HG02885 (cell line): ENCODE measurements at regions not wholly inside any gene's neighbourhood (a gene's known extent, or its start where the extent isn't known, plus 50 kb on each side); places are given as distances from the start of the nearest gene placed in this dataset.

Experiments
- ATAC-seq: cut with Tn5 transposase; IDR thresholded peaks from one replicate; pipeline ENCODE4 v1.9.1; 2021; ENCODE audit warnings: mild to moderate bottlenecking; ENCODE audit not compliant: unreplicated experiment, poor library complexity

DNA sequence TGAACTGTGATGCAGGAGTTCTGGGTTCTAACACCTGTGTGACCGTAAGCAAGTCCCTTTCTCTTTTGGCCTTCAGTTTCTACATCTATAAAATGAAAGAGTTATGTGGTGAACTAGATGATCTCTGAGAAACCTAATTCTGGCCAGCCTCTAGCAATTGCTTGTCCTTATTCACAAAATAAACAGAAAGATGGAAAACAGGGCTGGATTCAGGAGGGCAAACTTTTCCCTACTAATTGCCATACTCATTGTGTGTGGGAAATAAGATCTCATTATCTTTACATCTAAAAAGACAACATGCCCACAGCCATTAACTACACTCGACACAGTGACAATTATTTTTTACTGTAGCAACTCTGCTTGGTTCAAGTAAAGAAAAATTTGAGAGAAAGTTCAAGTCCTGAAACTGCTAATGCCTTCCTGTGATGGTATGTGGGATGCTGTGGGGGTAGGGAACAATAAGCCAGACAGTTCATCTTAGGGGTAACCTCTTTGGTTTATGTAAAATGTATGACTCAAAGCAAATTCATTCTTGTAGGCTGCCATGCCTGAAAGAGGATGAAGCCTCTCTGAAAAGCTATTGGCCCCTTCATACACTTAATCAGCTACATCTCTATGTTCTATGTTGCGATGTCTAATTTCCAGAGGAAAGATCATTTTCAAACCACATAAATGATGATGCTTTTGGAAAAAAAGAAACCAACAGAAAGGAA, 177.6 kb upstream of the BCL6 start:
- no peak for ATAC-seq

DNA sequence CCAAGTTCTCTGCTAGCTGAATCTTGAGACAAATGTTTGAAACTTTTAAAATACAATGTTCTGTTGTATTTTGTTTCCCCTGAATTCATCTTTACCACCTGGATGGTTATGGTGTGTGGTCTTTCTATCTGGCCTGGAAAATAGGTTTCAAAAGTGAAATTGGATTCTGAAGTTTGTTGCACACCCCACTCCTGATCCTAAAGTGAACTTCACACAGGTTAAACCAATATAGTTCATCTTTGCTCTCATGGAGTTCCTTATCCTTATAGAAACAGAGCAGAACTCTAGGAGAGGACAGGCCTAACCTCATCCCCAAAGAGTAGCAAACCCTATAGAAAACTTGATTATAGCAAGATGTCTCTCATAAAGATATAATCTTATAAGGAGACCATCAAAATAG, 179.4 kb upstream of the BCL6 start:
- ATAC-seq = no peak

GRCh38 chr3:187925326-187925725, 180.1 kb upstream of the BCL6 start:
- no peak for ATAC-seq

DNA sequence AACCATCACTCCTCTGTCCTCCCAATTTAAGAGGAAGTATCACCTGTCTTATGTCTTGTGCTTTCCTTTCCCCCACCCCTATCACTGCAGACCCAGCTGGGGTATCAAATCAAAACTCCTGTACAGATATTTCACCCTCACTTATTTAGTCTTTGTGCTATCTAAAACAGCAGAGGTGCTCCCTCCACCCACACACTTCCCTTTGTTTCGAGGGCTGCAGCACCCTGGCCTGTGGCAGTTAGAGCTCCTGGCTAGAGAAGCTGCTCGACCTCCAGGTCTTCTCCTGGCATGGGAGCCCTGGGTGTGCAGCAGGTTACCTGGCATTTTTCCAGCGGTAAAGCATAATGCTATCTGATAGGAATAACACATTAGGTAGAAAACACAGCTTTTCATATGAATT, 181.4 kb upstream of the BCL6 start:
- peak; percentile 56 for ATAC-seq

GRCh38 chr3:187927565-187927964, 182.3 kb upstream of the BCL6 start:
- ATAC-seq = no peak

DNA sequence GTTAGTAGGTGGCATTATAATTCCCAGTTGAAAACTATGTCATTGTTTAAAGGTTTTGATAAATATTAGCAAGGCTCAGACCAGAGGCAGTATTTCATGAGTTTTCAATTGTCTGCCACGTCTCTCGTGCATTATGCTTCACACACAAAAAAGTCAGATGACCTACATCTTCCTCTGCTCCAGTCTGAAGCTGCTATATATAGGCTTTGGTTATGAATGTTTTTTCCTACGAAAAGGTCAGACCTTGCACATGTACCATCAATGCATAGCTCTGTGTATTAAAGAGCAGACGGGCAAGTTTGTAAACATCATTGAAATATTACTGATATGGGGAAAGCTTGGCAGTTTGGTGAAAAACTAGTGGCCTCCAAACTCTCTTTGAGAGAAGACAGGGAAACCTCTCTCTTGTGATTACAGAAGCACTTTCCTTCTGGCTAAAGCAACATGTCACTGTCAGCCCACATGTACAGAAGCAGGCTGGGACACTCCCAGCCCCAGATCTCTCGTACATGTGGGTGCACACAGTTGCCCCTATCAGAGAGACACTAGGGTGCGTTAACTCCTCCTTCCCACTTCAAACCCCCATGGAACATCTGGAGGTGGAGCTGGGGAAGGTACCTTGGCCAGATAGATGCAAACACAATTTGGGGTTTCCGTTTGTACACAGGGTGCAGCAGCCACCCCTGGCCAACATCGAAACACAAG, 184.0 kb upstream of the BCL6 start:
- ATAC-seq = no peak

- ATAC-seq = no peak
These were observed 184.8 kb upstream of the BCL6 start for GRCh38 chr3:187930021-187930420.

DNA sequence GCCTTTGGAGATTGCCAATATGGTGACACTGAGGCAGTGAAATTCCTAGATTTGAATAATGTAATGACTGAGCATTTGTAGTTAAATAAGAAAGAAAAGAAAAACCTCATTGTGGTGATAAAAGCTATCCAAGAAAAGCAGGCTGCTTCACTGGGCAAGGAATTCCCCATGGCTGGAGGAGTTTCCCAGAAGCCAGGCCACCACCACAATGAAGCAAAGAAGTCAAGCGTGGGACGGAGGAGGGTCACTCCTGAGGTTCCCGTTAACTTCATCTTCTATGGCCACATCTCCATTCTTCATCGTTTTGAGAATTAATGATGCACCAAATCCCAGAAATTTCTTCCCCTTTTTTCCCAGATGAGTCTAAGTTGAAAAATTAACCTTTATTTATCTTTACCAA, 185.8 kb upstream of the BCL6 start:
- ATAC-seq = no peak

DNA sequence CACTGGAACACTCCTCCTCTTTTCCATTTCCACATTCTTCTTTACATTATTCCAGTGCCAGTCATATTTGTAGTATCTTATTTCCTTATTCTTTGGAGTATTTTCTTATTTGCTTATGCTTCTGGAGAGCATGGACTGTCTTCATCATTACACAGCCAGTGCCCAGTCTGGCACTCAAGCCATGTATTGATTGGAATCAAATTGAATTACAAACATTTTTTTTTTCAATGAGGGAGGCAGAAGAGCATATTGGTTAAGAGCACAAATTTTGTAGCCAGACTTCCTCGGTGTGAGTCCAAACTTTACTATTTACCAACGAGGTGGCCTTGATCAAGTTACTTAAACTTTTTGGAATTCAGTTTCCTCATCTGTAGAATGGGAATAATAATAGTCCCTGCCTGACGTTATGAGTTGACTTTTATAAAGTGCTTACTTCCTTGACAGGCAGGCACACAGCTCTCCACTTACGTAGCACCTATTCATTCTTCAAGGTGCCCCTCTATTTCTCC, 186.6 kb upstream of the BCL6 start:
- ATAC-seq = no peak

DNA sequence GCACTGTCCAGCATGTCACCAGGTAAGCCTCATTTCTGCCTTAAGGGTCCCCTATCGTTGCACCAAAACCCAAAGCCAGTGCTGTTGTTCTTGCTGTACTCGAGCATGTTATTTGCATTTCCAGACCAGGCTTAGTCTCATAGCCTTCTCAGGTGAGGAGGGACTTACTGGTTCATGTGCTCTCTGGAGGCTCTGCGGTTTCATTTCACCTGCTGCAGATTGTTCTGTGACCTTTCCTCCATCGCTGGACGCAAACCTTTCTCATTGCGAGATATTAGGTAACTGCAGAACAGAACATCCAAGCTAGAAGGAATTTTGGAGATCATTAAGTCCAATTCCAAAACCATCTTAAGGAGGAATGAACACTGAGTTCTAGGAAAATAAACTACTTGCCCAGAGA, 187.3 kb upstream of the BCL6 start:
- ATAC-seq = no peak

GRCh38 chr3:187935623-187936156, 190.4 kb upstream of the BCL6 start:
- peak; percentile 98 for ATAC-seq

GRCh38 chr3:187936676-187937075, 191.4 kb upstream of the BCL6 start:
- ATAC-seq = no peak

GRCh38 chr3:187939891-187940290, 194.6 kb upstream of the BCL6 start:
- ATAC-seq = no peak

- ATAC-seq = no peak
These were observed 196.0 kb upstream of the BCL6 start for GRCh38 chr3:187941135-187941847.

DNA sequence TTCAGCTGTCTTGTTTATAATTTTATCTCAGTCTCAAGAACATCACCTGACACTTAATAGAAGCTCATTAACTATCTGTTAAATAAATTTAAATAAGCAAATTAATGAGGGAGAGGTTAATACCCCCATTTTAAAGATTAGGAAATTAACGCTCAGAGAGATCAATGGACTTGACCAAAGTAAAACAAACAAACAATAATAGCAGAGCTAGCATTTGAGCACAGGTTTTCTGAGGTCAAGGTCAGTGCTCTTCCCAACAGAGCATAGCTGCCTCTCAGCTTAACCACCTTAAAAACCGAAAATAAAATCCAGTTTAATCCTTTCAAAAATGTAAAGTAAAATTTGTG, 196.6 kb upstream of the BCL6 start:
- ATAC-seq = no peak

GRCh38 chr3:187942658-187943241, 197.5 kb upstream of the BCL6 start:
- peak; percentile 88 for ATAC-seq

- no peak for ATAC-seq
These were observed 198.6 kb upstream of the BCL6 start for GRCh38 chr3:187943677-187944389.

- no peak for ATAC-seq
These were observed 199.3 kb upstream of the BCL6 start for GRCh38 chr3:187944390-187945179.

DNA sequence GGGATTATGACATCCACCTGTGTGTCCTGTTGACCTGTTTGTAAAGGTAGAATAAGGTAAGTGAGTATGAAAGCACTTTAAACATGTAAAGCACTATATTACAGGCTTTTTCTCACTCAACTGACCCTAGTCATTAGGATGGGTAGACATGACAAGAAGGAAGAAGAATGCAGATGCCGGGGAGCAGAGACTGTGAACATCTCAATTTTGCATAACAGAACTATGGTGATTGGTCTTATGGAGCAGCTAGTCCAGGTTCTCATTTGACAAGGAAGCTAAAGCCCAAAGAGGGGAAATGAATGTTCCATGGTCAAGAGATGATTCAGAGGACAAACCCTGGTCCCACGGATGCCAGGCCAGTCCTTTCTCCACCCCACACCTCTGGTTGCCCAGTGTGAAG, 200.1 kb upstream of the BCL6 start:
- ATAC-seq = no peak
